ENCODE measurements at regions not wholly inside any gene's neighbourhood (a gene's known extent, or its start where the extent isn't known, plus 50 kb on each side); places are given as distances from the start of the nearest gene placed in this dataset.

- H3K23ac ChIP-seq (ENCODE audit: low read depth, low read length, poor library complexity): no peak overlapping the region
- H2BK120ac ChIP-seq (ENCODE audit: low read depth, low read length): no peak overlapping the region
- H3K4ac ChIP-seq (ENCODE audit: low read length): no peak overlapping the region
- H2BK15ac ChIP-seq (ENCODE audit: low read length): no peak overlapping the region
- H3K36me3 ChIP-seq (replicated peaks in 1 of 2; ENCODE audit: control insufficient read depth in 2 of 2, insufficient read depth in 2 of 2, low read length in 2 of 2): no peaks in the 10 kb centered on the region
- no peaks in the 10 kb centered on the region for H3K9me3 ChIP-seq (replicated peaks in 1 of 2; ENCODE audit: control insufficient read depth in 2 of 2, insufficient read depth in 1 of 2, low read depth in 1 of 2, low read length in 2 of 2)
- no peak overlapping the region for H3K4me2 ChIP-seq (ENCODE audit: insufficient read depth, low read length, poor library complexity, severe bottlenecking)
- H2BK5ac ChIP-seq (ENCODE audit: low read length): no peak overlapping the region
- no peak overlapping the region for H3K9ac ChIP-seq (ENCODE audit: low read depth, low read length, poor library complexity)
- H3K4me3 ChIP-seq (ENCODE audit: low read length in 2 of 2): no peak overlapping the region
- H4K91ac ChIP-seq (ENCODE audit: low read depth, low read length, poor library complexity): no peak overlapping the region
- no peaks in the 10 kb centered on the region for H3K79me1 ChIP-seq (ENCODE audit: low read depth, low read length)
- H3K27me3 ChIP-seq (ENCODE audit: control insufficient read depth in 3 of 3, insufficient read depth in 3 of 3, low read depth in 1 of 3, low read length in 3 of 3): no peaks in the 10 kb centered on the region
- no peak for DNase-seq (ENCODE audit: low spot score)
- H2BK12ac ChIP-seq (ENCODE audit: low read length): no peak overlapping the region
- WGBS, 2 donors (ENCODE audit: extremely low coverage in 2 of 2, insufficient read length in 2 of 2, insufficient replicate concordance in 1 of 2): no CpG with 5 or more reads among the region's 2 CpGs
- no peak overlapping the region for H3K27ac ChIP-seq (replicated peaks; ENCODE audit: low read length)
- no peak overlapping the region for H3K18ac ChIP-seq (ENCODE audit: low read length)
- H4K8ac ChIP-seq (ENCODE audit: low read depth, low read length): no peak overlapping the region
- H3K14ac ChIP-seq (ENCODE audit: low read length): no peak overlapping the region
- H2AK5ac ChIP-seq (ENCODE audit: low read depth, low read length): no peak overlapping the region
- H3K4me1 ChIP-seq (ENCODE audit: control insufficient read depth in 2 of 2, insufficient read depth in 1 of 2, low read depth in 1 of 2, low read length in 2 of 2): peaks cover 0 to 4% of the 10 kb centered on the region in 2 donors
- no peak overlapping the region for H2AFZ ChIP-seq (ENCODE audit: low read length)
Observed at GRCh38 chr12:89069431-89069830, 282.9 kb downstream of the DUSP6 start.

GRCh38 chr12:89067421-89068187 is 284.7 kb downstream of the DUSP6 start:
- no peak overlapping the region for H3K27ac ChIP-seq (replicated peaks; ENCODE audit: low read length)
- no peak overlapping the region for H3K18ac ChIP-seq (ENCODE audit: low read length)

GRCh38 chr12:89064780-89065179 is 287.5 kb downstream of the DUSP6 start:
- H3K9ac ChIP-seq (ENCODE audit: low read depth, low read length, poor library complexity): no peak overlapping the region
- no CpG with 5 or more reads among the region's 3 CpGs for WGBS, 2 donors (ENCODE audit: extremely low coverage in 2 of 2, insufficient read length in 2 of 2, insufficient replicate concordance in 1 of 2)
- H2AK5ac ChIP-seq (ENCODE audit: low read depth, low read length): no peak overlapping the region
- no peak overlapping the region for H3K14ac ChIP-seq (ENCODE audit: low read length)
- no peak overlapping the region for H2AFZ ChIP-seq (ENCODE audit: low read length)
- H3K9me3 ChIP-seq (replicated peaks in 1 of 2; ENCODE audit: control insufficient read depth in 2 of 2, insufficient read depth in 1 of 2, low read depth in 1 of 2, low read length in 2 of 2): no peaks in the 10 kb centered on the region
- H3K4me3 ChIP-seq (ENCODE audit: low read length in 2 of 2): no peak overlapping the region
- H4K91ac ChIP-seq (ENCODE audit: low read depth, low read length, poor library complexity): no peak overlapping the region
- H3K27ac ChIP-seq (replicated peaks; ENCODE audit: low read length): no peak overlapping the region
- no peak overlapping the region for H2BK15ac ChIP-seq (ENCODE audit: low read length)
- H3K4me2 ChIP-seq (ENCODE audit: insufficient read depth, low read length, poor library complexity, severe bottlenecking): no peak overlapping the region
- no peaks in the 10 kb centered on the region for H3K79me1 ChIP-seq (ENCODE audit: low read depth, low read length)
- no peak for DNase-seq (ENCODE audit: low spot score)
- H2BK12ac ChIP-seq (ENCODE audit: low read length): no peak overlapping the region
- H2BK5ac ChIP-seq (ENCODE audit: low read length): no peak overlapping the region
- H3K23ac ChIP-seq (ENCODE audit: low read depth, low read length, poor library complexity): no peak overlapping the region
- no peaks in the 10 kb centered on the region for H3K27me3 ChIP-seq (ENCODE audit: control insufficient read depth in 3 of 3, insufficient read depth in 3 of 3, low read depth in 1 of 3, low read length in 3 of 3)
- no peak overlapping the region for H4K8ac ChIP-seq (ENCODE audit: low read depth, low read length)
- H2BK120ac ChIP-seq (ENCODE audit: low read depth, low read length): no peak overlapping the region
- H3K18ac ChIP-seq (ENCODE audit: low read length): no peak overlapping the region
- no peaks in the 10 kb centered on the region for H3K36me3 ChIP-seq (replicated peaks in 1 of 2; ENCODE audit: control insufficient read depth in 2 of 2, insufficient read depth in 2 of 2, low read length in 2 of 2)
- peaks cover 2 to 3% of the 10 kb centered on the region in 2 donors for H3K4me1 ChIP-seq (ENCODE audit: control insufficient read depth in 2 of 2, insufficient read depth in 1 of 2, low read depth in 1 of 2, low read length in 2 of 2)
- H3K4ac ChIP-seq (ENCODE audit: low read length): no peak overlapping the region

More at GRCh38 chr12:89067421-89068187, 284.7 kb downstream of the DUSP6 start:
- Histone ChIP-seq H3K4me2 (ENCODE audit: insufficient read depth, low read length, poor library complexity, severe bottlenecking) (no peak overlapping the region), H3K79me1 (ENCODE audit: low read depth, low read length) (no peaks in the 10 kb centered on the region), H3K4me1 (ENCODE audit: control insufficient read depth in 2 of 2, insufficient read depth in 1 of 2, low read depth in 1 of 2, low read length in 2 of 2) (peaks cover 0 to under 1% of the 10 kb centered on the region in 2 donors), H4K8ac (ENCODE audit: low read depth, low read length) (no peak overlapping the region), H3K27me3 (ENCODE audit: control insufficient read depth in 3 of 3, insufficient read depth in 3 of 3, low read depth in 1 of 3, low read length in 3 of 3) (no peaks in the 10 kb centered on the region), H2BK5ac (ENCODE audit: low read length) (no peak overlapping the region), H3K4me3 (ENCODE audit: low read length in 2 of 2) (no peak overlapping the region), H2AK5ac (ENCODE audit: low read depth, low read length) (no peak overlapping the region), H2BK120ac (ENCODE audit: low read depth, low read length) (no peak overlapping the region), H3K4ac (ENCODE audit: low read length) (no peak overlapping the region), H3K14ac (ENCODE audit: low read length) (no peak overlapping the region), H4K91ac (ENCODE audit: low read depth, low read length, poor library complexity) (no peak overlapping the region), H3K9ac (ENCODE audit: low read depth, low read length, poor library complexity) (no peak overlapping the region), H2BK15ac (ENCODE audit: low read length) (no peak overlapping the region), H2BK12ac (ENCODE audit: low read length) (no peak overlapping the region), H3K36me3 (replicated peaks in 1 of 2; ENCODE audit: control insufficient read depth in 2 of 2, insufficient read depth in 2 of 2, low read length in 2 of 2) (no peaks in the 10 kb centered on the region), H3K9me3 (replicated peaks in 1 of 2; ENCODE audit: control insufficient read depth in 2 of 2, insufficient read depth in 1 of 2, low read depth in 1 of 2, low read length in 2 of 2) (no peaks in the 10 kb centered on the region), H3K23ac (ENCODE audit: low read depth, low read length, poor library complexity) (no peak overlapping the region), H2AFZ (ENCODE audit: low read length) (no peak overlapping the region)
- no CpG with 5 or more reads among the region's 2 CpGs for WGBS, 2 donors (ENCODE audit: extremely low coverage in 2 of 2, insufficient read length in 2 of 2, insufficient replicate concordance in 1 of 2)
- DNase-seq (ENCODE audit: low spot score): no peak

DNA sequence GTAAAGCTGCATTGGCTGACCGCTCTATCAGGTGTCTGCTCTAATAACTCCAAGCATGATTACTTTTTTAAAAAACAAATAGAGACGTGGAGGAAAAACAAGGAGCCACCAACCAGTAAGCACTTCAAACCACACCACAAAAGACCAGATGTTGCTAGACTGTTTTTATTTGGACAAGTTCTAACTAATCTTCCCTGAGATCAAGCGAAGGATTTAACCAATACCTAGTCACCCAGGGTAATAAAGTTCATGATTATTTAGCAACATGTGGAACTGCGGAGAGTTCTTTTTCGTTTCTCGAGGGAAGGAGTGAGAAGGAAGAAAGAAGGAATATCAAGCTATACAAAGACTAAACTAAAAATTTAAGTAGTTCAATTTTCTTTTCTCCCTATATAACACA is 288.1 kb downstream of the DUSP6 start:
- Histone ChIP-seq H2AK5ac (ENCODE audit: low read depth, low read length) (no peak overlapping the region), H3K9me3 (replicated peaks in 1 of 2; ENCODE audit: control insufficient read depth in 2 of 2, insufficient read depth in 1 of 2, low read depth in 1 of 2, low read length in 2 of 2) (no peaks in the 10 kb centered on the region), H2BK120ac (ENCODE audit: low read depth, low read length) (no peak overlapping the region), H3K4me3 (ENCODE audit: low read length in 2 of 2) (no peak overlapping the region), H3K27me3 (ENCODE audit: control insufficient read depth in 3 of 3, insufficient read depth in 3 of 3, low read depth in 1 of 3, low read length in 3 of 3) (no peaks in the 10 kb centered on the region), H3K27ac (replicated peaks; ENCODE audit: low read length) (no peak overlapping the region), H3K23ac (ENCODE audit: low read depth, low read length, poor library complexity) (no peak overlapping the region), H3K36me3 (replicated peaks in 1 of 2; ENCODE audit: control insufficient read depth in 2 of 2, insufficient read depth in 2 of 2, low read length in 2 of 2) (no peaks in the 10 kb centered on the region), H2AFZ (ENCODE audit: low read length) (no peak overlapping the region), H2BK12ac (ENCODE audit: low read length) (no peak overlapping the region), H3K9ac (ENCODE audit: low read depth, low read length, poor library complexity) (no peak overlapping the region), H2BK15ac (ENCODE audit: low read length) (no peak overlapping the region), H3K79me1 (ENCODE audit: low read depth, low read length) (no peaks in the 10 kb centered on the region), H3K18ac (ENCODE audit: low read length) (no peak overlapping the region), H4K91ac (ENCODE audit: low read depth, low read length, poor library complexity) (no peak overlapping the region), H3K4me2 (ENCODE audit: insufficient read depth, low read length, poor library complexity, severe bottlenecking) (no peak overlapping the region), H2BK5ac (ENCODE audit: low read length) (no peak overlapping the region), H3K4me1 (ENCODE audit: control insufficient read depth in 2 of 2, insufficient read depth in 1 of 2, low read depth in 1 of 2, low read length in 2 of 2) (peaks cover 7 to 9% of the 10 kb centered on the region in 2 donors), H3K4ac (ENCODE audit: low read length) (no peak overlapping the region), H4K8ac (ENCODE audit: low read depth, low read length) (no peak overlapping the region), H3K14ac (ENCODE audit: low read length) (no peak overlapping the region)
- WGBS, 2 donors (ENCODE audit: extremely low coverage in 2 of 2, insufficient read length in 2 of 2, insufficient replicate concordance in 1 of 2): no CpG with 5 or more reads among the region's 6 CpGs
- no peak for DNase-seq (ENCODE audit: low spot score)

Measured in neuronal stem cell (in vitro differentiated cells).